ENCODE measurements at regions not wholly inside any gene's neighbourhood (a gene's known extent, or its start where the extent isn't known, plus 50 kb on each side); places are given as distances from the start of the nearest gene placed in this dataset.

DNA sequence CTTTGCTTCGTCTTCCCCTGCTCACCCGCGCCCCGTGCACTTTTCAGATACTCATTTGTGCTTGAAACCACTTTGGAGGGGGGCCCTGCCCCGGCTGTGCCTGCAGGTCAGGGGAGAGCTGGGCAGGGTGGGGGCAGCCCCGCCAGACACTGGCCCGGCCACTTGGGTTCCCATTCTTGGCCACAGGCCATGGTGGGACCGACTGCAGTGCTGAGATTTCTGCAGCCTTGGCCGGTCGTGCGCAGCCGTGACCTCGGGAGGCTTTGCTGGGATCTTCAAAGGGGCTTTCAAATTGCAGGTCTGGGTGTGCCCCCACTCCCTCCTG is 54.5 kb upstream of the TTC34 start:
- H3K4me3 ChIP-seq, result no peak overlapping the region
- H3K4me1 ChIP-seq, result no peaks in the 10 kb centered on the region
- 62 to 71% methylated on average over 13 of the region's 13 CpGs for WGBS, 2 donors
- intact Hi-C loops (cut with DNase I), result no loop called here
- no peak overlapping the region for H3K27ac ChIP-seq
- TF ChIP-seq, protein P1, sequence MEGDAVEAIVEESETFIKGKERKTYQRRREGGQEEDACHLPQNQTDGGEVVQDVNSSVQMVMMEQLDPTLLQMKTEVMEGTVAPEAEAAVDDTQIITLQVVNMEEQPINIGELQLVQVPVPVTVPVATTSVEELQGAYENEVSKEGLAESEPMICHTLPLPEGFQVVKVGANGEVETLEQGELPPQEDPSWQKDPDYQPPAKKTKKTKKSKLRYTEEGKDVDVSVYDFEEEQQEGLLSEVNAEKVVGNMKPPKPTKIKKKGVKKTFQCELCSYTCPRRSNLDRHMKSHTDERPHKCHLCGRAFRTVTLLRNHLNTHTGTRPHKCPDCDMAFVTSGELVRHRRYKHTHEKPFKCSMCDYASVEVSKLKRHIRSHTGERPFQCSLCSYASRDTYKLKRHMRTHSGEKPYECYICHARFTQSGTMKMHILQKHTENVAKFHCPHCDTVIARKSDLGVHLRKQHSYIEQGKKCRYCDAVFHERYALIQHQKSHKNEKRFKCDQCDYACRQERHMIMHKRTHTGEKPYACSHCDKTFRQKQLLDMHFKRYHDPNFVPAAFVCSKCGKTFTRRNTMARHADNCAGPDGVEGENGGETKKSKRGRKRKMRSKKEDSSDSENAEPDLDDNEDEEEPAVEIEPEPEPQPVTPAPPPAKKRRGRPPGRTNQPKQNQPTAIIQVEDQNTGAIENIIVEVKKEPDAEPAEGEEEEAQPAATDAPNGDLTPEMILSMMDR (IDR thresholded peaks at IDR 0.05), result no peak
- no peak for DNase-seq
- H3K27me3 ChIP-seq, result peaks cover 0 to 52% (median 45%) of the 10 kb centered on the region in 7 donors
- no peaks in the 10 kb centered on the region for H3K9me3 ChIP-seq
- no peak for ATAC-seq
- no peaks in the 10 kb centered on the region for H3K36me3 ChIP-seq

DNA sequence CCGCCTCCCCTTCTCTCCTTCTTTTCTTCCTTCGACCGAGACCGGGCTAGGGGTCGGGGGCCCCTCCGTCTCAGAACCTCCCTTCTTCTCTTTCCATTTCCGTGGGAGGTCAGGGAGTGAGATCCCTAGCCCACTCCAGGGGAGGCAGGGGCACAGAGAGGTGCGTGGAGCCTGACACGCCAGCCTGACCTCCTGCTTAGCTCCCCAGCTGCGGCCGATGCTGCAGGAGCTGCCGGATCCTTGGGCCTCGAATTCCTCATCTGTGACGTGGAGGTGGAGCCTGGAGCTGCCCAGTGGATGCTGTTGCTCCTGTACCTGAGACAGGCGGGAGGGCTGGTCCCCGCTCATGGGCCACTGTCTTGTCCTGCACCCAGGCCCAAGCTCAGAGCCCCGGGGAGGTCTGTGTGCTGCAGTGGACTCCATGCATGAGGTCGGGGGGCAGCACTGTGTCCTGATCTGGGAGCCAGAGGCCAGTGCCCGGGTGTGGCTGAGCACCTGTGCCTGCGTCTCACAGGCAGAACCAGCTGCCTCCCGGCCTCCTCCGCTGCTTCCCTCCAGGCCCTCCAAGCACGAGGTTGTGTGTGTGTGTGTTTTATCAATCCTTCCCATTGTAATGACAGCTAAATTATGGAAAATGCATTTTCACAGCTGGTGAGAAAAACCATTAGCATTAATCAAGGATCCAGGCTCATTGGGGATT is 55.3 kb upstream of the TTC34 start:
- H3K4me3 ChIP-seq, result no peak overlapping the region
- no peaks in the 10 kb centered on the region for H3K4me1 ChIP-seq
- TF ChIP-seq, protein P1 (IDR thresholded peaks at IDR 0.05), result no peak
- peaks cover 0 to 56% (median 47%) of the 10 kb centered on the region in 7 donors for H3K27me3 ChIP-seq
- H3K27ac ChIP-seq, result no peak overlapping the region
- WGBS, 2 donors, result 61 to 73% methylated on average over 22 to 23 of the region's 23 CpGs
- ATAC-seq, result no peak
- no peaks in the 10 kb centered on the region for H3K9me3 ChIP-seq
- intact Hi-C loops (cut with DNase I), result no loop called here
- H3K36me3 ChIP-seq, result no peaks in the 10 kb centered on the region
- DNase-seq, result no peak

DNA sequence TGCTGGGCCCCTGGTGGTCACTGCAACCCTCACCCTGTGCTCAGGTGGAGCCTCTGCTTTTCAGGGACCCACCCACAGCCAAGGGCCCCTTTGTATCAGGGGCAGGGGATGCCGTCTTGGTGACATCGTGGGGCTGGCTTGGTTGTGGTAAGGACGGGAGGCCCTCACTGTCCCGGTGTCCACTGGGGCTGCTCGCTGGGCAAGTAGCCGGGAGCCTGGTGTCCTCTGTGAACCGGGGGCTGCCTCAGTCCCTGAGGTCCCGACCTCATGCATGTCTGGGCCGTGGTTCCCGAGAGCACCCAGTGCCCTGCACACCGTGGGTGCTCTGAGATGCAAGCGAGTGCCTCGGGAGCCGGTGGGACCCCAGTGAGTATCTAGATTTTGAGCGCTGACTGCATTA is 56.0 kb upstream of the TTC34 start:
- 85 to 86% methylated on average over 15 of the region's 15 CpGs for WGBS, 2 donors

DNA sequence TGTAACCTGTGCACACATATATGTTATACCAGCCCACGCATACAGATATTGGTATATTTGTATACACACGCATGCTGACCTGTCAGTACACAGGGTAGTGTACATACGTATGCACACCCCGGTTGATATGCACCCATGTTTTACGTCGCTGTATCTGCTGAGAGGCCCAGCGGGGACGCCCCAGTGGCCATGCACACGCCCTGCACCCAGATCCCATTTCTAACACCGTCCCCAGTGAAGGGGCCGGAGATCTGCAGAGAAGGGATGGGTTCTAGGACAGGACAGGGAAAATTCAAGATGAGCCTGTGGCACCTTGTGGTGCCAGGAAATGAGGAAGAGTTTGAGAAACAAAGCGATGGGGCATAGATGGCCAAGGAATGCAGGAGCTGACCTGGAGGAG is 57.2 kb upstream of the TTC34 start:
- H3K27ac ChIP-seq, result no peak overlapping the region
- H3K36me3 ChIP-seq, result no peaks in the 10 kb centered on the region
- DNase-seq (no peak), ATAC-seq (no peak)
- H3K4me1 ChIP-seq, result no peaks in the 10 kb centered on the region
- no peaks in the 10 kb centered on the region for H3K9me3 ChIP-seq
- intact Hi-C loops (cut with DNase I), result no loop called here
- 94% methylated on average over 12 of the region's 12 CpGs for WGBS, 2 donors
- H3K4me3 ChIP-seq, result no peak overlapping the region
- H3K27me3 ChIP-seq, result peaks cover 0 to 67% (median 54%) of the 10 kb centered on the region in 7 donors
- TF ChIP-seq, protein P1 (IDR thresholded peaks at IDR 0.05), result no peak

More for the DNA sequence above, 56.0 kb upstream of the TTC34 start:
- H3K4me3 ChIP-seq, result no peak overlapping the region
- TF ChIP-seq, protein P1 (IDR thresholded peaks at IDR 0.05), result no peak
- H3K9me3 ChIP-seq, result no peaks in the 10 kb centered on the region
- no peak overlapping the region for H3K27ac ChIP-seq
- H3K36me3 ChIP-seq, result no peaks in the 10 kb centered on the region
- no peaks in the 10 kb centered on the region for H3K4me1 ChIP-seq
- intact Hi-C loops (cut with DNase I), result no loop called here
- ATAC-seq (no peak), DNase-seq (no peak)
- H3K27me3 ChIP-seq, result peaks cover 0 to 63% (median 54%) of the 10 kb centered on the region in 7 donors
